Astrocyte (in vitro differentiated cells and primary cell): ENCODE measurements at regions not wholly inside any gene's neighbourhood (a gene's known extent, or its start where the extent isn't known, plus 50 kb on each side); places are given as distances from the start of the nearest gene placed in this dataset.

Source experiments
- EZH2 ChIP-seq: IDR thresholded peaks from 2 replicates; pipeline ENCODE4 v1.6.1; 2012; ENCODE audit warnings: mild to moderate bottlenecking, low read length, inconsistent platforms; ENCODE audit not compliant: insufficient read depth
- TF ChIP-seq, protein P1 (sequence below): IDR thresholded peaks from 2 replicates; pipeline ENCODE4 v1.5.1; 2011; ENCODE audit warnings: low read depth, mild to moderate bottlenecking, inconsistent platforms, low read length, moderate library complexity; ENCODE audit not compliant: insufficient read depth

DNA sequence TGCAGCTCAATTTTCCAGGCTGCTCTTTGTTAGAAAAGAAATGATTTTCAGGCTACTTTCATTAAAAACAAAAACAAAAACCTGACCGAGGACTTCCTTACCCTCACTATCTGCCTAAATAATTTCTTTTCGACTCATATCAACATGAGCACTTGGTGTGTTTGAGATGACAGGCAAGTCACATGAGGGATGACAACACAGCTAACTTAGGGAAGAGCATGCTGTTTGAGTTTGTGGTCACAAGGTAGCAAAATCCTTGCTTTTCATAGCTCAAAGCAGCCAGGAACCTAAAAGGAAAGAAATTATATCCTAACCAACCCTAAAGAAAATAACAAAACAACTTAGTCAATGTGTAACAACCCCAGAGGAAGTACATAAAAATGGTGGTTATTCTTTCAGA, 459.5 kb downstream of the KIF16B start:
- TF ChIP-seq, protein P1, sequence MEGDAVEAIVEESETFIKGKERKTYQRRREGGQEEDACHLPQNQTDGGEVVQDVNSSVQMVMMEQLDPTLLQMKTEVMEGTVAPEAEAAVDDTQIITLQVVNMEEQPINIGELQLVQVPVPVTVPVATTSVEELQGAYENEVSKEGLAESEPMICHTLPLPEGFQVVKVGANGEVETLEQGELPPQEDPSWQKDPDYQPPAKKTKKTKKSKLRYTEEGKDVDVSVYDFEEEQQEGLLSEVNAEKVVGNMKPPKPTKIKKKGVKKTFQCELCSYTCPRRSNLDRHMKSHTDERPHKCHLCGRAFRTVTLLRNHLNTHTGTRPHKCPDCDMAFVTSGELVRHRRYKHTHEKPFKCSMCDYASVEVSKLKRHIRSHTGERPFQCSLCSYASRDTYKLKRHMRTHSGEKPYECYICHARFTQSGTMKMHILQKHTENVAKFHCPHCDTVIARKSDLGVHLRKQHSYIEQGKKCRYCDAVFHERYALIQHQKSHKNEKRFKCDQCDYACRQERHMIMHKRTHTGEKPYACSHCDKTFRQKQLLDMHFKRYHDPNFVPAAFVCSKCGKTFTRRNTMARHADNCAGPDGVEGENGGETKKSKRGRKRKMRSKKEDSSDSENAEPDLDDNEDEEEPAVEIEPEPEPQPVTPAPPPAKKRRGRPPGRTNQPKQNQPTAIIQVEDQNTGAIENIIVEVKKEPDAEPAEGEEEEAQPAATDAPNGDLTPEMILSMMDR = no peak
- TF ChIP-seq EZH2 = no peak
